DMS153 treated with DMSO at 0.1 percent for 48 hours (cell line): ENCODE measurements at regions not wholly inside any gene's neighbourhood (a gene's known extent, or its start where the extent isn't known, plus 50 kb on each side); places are given as distances from the start of the nearest gene placed in this dataset.

Experiments
- DNase-seq: peaks from one replicate; lab custom pipeline; 2025; ENCODE audit not compliant: unreplicated experiment; lab: John Stamatoyannopoulos, UW

- DNase-seq = no peak
Measured at GRCh38 chr6:2433711-2434110, 188.3 kb upstream of the GMDS start.

- DNase-seq = no peak
Measured at GRCh38 chr6:2433266-2433665, 187.9 kb upstream of the GMDS start.

GRCh38 chr6:2432292-2432691 is 186.9 kb upstream of the GMDS start:
- DNase-seq = no peak

GRCh38 chr6:2430612-2431011 is 185.2 kb upstream of the GMDS start:
- no peak for DNase-seq

GRCh38 chr6:2429460-2429859 is 184.1 kb upstream of the GMDS start:
- no peak for DNase-seq

GRCh38 chr6:2429032-2429431 is 183.6 kb upstream of the GMDS start:
- DNase-seq = no peak

- no peak for DNase-seq
Measured at GRCh38 chr6:2426561-2427340, 181.3 kb upstream of the GMDS start.

GRCh38 chr6:2416128-2416712 is 170.8 kb upstream of the GMDS start:
- no peak for DNase-seq

- no peak for DNase-seq
Measured at GRCh38 chr6:2414885-2415547, 169.6 kb upstream of the GMDS start.

GRCh38 chr6:2412731-2413130 is 167.3 kb upstream of the GMDS start:
- no peak for DNase-seq

GRCh38 chr6:2410656-2411380 is 165.4 kb upstream of the GMDS start:
- no peak for DNase-seq

- no peak for DNase-seq
Measured at GRCh38 chr6:2407525-2407924, 162.1 kb upstream of the GMDS start.

- no peak for DNase-seq
Measured at GRCh38 chr6:2404211-2404929, 159.0 kb upstream of the GMDS start.

- DNase-seq = peak; percentile 29
Measured at GRCh38 chr6:2403546-2403945, 158.1 kb upstream of the GMDS start.

- no peak for DNase-seq
Measured at GRCh38 chr6:2396846-2397630, 151.6 kb upstream of the GMDS start.

- no peak for DNase-seq
Measured at GRCh38 chr6:2396042-2396657, 150.7 kb upstream of the GMDS start.

- no peak for DNase-seq
Measured at GRCh38 chr6:2388554-2389324, 143.3 kb upstream of the GMDS start.

- no peak for DNase-seq
Measured at GRCh38 chr6:2387445-2387844, 142.0 kb upstream of the GMDS start.

- no peak for DNase-seq
Measured at GRCh38 chr6:2385471-2385983, 140.1 kb upstream of the GMDS start.
